NCI-H748 (cell line): ENCODE measurements at regions not wholly inside any gene's neighbourhood (a gene's known extent, or its start where the extent isn't known, plus 50 kb on each side); places are given as distances from the start of the nearest gene placed in this dataset.
"Not testable (repeated sequence)": the region's sequence is repeated elsewhere in the genome, so short reads cannot be mapped to it uniquely, and the experiment has no call there.

Experiments
- DNase-seq: peaks from one replicate; lab custom pipeline; 2025; ENCODE audit not compliant: unreplicated experiment; lab: John Stamatoyannopoulos, UW

DNA sequence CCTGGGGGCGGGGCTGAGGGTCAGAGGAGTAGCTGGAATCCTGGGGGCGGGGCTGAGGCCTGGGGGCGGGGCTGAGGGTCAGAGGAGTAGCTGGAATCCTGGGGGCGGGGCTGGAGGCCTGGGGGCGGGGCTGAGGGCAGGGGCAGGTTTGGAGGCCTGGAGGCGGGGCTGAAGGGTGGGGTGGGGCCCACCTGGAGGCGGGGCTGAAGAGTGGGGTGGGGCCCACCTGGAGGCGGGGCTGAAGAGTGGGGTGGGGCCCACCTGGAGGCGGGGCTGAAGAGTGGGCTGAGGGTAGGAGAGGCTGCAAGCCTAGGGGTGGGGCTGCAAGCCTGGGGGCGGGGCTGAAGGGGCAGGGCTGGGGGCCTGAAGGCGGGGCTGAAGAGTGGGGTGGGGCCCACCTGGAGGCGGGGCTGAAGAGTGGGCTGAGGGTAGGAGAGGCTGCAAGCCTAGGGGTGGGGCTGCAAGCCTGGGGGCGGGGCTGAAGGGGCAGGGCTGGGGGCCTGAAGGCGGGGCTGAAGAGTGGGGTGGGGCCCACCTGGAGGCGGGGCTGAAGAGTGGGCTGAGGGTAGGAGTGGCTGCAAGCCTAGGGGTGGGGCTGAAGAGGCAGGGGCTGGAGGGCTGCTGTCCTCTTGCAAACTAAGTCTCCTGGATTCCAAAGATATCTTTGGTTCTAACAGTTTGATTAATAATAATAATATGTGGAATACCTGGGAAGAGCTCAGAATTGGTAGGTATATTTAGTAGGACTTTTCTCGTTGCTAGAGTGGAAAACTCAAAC, 1329.7 kb downstream of the BRD1 start:
- DNase-seq = not testable (repeated sequence)

DNA sequence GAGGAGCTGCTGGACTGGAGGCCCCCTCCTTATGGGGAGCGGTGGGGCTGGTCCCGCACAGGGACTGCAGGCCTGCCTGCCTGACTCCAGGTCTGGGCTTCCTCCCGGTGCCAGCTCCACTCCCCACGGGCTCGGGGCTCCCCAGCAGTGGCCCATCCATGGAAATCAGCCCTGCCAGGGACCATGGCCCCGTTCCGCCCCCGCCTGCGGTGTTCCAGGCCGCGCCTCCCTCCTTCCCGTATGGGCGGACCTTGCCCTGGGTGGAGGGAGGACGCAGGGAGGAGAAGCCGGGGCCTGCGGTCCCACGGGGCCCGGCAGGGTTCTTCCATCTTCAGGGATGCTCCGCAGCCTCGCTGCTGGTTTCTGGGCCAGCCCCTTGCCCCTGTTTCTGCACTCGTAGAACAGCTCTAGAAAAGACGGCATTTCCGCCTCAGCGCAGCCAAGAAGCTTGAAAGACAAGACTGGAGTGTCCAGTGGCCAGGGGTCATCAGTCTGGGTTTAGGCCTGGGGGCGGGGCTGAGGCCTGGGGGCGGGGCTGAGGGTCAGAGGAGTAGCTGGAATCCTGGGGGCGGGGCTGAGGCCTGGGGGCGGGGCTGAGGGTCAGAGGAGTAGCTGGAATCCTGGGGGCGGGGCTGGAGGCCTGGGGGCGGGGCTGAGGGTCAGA, 1330.6 kb downstream of the BRD1 start:
- no peak for DNase-seq

DNA sequence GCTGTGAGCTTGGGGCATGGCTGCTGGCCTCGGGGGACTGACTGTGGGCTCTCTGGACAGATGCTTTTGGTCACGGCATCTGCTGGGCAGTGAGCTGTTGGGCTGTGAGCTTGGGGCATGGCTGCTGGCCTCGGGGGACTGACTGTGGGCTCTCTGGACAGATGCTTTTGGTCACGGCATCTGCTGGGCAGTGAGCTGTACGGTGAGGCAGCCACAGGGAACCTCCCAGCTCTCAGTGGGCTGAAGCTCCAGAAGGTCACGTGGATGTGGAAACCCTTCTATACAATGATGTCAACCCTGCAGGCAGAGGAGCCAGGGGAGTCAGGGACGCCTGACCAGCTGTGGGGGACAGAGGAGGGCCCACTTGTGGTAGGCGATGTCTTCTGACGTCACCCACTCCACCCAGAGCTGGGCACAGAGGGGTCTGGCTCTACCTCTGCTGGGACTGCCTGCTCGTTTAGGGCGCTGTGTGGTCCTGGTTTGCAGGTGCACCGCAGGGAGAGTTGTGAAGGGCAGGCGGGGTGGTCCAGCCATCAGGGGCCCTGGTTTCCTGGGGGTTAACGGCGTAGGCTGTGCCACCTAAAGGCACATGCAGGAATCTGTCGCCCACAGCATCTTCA, 1331.3 kb downstream of the BRD1 start:
- no peak for DNase-seq

DNA sequence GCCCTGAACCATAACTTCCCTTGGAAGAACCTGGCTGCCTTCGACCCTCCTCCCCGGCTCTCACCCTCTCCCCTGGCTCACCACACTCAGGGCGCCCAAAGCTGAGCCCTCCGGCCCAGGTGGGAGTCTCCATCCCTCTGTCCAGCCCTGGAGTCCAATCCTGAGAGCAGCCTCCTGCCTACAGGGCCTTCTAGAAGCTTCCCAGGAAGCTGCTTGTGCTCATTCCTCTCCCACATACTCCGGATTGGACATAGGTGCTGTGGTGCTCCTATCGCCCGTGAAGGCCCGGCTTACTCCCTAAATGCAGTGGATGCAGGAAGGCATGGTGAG, 1332.0 kb downstream of the BRD1 start:
- no peak for DNase-seq

DNA sequence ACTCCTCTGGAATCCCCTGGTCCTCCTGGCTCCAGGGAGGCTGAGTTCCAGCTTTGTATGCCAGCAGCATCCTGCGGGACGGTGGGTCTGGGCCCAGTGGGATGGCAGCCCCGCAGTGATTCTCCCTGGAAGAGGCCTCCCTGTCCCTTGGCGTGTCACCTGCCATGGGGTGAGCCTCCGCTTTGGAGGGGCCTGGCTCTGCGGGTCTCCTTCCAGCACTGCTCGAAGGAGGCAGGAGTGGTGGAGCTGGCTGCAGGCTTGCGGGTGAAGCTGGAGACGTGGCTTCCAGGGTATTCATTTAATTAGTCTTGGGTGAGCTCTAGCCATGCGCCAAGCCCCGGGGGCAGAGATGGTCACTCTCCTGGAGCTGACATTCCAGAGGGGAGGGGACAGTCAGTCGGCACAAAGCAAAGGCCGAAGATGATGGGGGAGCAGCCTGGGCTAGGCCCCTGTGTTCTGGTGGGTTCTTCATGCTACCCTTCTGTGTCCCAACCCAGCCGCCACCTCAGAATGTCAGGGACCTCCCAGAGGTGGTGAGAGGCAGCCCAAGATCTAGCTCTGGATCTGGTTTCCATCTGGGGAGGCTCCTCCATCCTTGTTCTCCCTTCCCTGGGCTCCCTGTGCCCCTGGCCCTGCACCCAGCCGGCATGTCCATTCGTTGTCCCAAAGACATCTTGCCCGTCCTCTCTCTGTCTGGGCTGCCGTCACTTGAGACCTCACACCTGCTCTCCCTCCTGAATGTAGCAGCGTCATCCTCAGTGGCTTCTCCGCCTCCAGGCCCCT, 1332.5 kb downstream of the BRD1 start:
- no peak for DNase-seq

DNA sequence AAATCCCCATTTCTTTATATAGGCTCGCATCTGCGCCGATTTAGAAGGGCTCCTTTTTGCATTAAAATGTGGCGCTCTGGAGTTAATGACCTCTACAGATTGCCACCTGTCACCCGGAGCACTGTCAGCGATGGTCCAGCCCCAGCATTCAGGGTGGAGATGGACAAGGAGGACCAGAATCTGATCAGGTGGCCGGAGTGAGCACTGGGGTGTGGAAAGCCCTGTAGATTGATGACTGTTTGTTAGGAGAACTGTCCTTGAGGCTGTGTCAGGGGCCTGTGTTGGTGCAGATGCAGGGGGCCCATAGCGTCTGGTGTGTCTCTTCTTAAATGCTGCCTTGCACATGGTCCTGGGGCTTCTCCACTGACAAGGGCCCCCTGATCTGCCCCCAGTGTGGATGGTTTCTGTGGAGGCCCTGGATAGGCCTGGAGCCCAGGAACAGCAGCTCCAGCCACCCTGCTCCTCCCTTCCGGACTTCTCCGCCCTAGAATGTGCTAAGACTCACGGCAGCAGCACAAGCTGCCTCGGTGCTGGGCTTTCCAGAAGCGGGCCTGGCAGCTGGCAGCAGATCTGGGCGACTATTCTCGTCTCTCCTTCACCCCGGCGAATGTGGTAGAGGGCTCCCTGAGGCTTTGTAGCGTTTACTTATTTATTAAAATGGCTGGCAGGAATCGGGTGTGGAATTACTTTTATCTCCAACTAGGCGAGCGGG, 1333.3 kb downstream of the BRD1 start:
- no peak for DNase-seq

DNA sequence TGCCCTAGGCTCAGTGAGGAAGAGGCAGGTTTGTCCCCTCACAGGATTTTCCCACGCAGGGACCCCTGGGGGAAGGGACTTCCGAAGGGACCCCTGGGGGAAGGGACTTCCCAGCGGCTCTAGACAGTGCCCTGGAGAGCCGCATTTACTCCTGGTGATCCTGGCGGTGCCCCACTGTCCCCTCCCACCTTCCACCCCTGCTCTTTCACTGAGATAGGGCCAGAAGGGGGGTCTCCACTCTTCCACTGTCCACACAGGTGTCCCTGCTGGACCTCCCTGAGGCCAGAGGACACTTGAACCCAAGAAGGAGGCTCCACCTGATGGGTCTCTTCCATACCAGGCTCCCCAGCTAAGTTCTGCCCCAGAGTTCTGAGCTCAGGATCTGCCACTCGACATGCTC, 1333.9 kb downstream of the BRD1 start:
- no peak for DNase-seq

DNA sequence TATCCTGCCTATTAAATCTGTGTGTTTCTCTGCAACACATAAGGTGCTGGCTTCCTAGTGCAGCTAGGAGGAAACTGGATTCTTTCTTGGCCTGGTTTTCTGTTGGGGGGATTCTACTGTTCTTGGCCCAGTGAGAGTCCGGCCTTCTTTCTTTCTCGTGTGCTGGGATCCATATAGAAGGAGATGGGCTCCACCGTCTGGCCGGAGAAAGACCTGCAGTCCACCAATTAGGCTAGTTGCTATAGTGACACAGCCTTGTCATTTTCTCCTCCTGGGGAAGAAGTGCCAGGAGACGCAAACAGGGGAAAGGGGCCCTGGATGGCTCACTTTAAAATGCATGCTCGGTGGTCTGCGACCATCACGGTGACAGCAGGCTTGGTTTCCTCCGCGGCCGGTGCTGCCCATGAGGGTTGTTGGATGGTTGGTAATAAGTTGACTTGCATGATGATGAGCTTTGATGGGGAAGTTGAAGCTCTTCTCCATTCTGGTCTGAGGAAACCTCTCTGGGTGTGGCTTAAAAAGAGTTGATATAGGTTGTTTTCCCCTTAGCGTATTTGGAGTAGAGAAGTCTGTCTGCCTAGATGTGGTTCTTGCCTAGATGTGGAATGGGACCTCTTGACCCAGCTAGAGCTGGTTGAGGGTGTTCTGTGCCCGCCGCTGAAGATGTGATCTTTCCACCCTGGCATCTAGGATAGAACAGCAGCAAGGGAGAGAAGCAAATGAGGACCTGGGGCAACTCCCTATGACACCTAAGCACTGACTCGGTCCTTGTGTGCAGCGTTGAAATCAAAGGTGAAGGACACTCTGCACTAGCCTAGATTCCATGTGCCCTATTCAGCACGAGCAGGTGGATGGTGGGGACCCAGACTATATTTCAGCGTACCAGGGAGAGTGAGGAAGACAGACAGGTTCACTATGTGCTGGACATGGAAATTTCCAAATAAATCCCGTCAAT, 1335.0 kb downstream of the BRD1 start:
- DNase-seq = peak; percentile 89

DNA sequence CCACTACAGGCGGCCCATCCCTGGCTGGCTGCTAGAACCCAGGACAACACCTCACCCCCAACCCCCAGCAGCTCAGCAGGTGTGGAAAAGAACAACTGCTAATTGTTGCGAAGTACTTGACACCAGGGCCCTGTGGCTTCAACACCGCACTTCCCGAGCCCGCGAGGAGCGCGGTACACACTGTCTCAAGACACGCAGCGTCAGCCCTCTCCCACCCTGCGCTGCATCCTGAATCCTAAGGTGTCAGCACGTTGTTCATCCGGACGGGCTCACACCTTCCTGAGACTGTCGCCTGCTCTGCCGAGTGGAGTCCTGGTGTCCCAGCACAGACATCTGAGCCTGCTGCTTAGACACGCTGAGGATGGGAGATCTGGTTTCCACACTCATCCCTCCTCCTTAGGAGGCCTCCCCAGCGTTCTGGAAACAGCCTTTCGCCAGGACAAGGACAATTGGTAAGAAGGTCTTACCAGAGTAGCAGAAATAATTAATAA, 1336.2 kb downstream of the BRD1 start:
- peak; percentile 43 for DNase-seq

DNA sequence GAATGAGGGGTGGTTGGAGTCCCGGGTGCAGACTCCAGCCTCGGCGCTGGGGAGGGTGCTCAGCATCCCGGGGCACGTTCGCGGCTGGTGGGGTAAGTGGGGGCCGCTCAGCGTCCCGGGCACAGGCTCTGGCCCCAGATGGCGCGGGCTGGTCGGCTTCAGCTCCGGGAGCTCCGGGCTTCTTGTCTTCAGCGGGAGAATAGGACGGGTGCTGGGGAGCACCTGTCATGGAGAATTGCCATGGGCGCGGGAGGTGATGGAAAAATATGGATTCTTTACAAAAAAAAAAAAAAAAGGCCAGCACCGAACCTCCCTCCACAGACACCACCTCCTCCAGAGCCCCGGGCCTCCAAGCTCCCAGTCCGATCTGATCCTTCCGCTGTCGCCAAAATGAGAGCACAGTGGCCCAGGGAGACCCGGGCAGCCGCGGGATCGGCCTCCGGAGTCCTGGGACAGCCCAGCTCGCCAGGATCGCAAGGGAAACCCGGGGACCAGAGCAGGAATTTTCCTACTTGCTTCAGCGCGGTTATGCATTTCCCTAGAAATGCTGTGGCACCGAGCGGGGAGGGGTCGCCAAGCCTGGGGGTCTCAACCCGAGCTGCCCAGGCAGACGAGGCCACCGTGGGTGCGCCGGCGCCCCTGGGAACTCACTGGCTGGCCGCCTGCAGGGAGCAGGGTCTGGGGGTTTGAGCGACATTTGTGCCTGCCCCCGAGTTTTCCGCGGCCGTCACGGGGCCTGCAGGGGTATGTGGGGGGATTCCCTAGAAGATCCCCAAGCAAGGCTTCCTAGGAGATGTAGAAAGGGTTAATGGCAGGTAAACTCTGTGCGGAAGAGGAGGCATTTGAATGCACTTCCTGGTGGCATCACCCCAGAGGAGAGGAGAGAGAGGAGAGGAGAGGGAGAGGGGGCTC, 1336.9 kb downstream of the BRD1 start:
- DNase-seq = peak; percentile 43

DNA sequence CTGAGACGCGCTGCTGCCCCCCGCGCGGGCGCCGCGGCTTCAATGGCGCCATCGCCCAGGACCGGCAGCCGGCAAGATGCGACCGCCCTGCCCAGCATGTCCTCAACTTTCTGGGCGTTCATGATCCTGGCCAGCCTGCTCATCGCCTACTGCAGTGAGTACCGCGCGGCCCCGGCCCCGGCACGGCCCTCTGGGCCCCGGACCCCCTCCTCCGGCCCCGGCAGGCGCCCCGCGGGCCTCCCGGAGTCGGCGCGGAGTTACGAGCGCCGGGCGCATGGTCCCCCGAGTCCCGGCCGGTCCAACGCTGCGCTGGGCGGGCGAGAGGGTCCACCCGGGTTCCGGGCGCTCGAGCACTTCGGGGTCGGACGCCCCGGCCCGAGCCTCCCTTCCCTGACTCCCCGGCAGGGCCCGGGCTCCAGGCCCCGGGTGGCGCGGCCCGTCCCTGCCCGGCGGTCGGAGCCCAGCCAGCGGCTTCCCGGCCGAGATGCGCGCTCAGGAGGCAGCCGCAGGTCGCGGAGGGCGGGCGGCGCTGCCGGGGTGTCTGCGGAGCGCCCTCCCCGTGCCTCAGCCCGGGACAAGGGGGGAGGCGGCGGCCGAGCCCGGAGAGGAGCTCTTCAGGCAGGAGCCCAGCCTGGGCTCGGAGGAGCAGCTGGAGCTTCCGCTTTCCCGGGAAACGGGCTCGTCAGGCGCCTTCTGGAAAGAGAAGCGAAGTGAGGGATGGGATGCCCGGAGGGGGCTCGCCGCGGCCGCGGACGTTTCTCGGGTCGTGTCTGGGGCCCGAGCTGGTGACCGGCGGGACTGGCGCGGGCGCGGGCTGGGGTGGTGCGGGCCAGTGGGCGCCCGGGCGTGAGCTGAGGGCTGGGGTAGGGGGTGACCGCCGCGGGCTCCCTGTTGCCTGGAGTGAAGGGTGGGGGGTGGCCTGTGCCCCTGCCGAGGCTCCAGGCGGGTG, 1337.8 kb downstream of the BRD1 start:
- DNase-seq = peak; percentile 57

DNA sequence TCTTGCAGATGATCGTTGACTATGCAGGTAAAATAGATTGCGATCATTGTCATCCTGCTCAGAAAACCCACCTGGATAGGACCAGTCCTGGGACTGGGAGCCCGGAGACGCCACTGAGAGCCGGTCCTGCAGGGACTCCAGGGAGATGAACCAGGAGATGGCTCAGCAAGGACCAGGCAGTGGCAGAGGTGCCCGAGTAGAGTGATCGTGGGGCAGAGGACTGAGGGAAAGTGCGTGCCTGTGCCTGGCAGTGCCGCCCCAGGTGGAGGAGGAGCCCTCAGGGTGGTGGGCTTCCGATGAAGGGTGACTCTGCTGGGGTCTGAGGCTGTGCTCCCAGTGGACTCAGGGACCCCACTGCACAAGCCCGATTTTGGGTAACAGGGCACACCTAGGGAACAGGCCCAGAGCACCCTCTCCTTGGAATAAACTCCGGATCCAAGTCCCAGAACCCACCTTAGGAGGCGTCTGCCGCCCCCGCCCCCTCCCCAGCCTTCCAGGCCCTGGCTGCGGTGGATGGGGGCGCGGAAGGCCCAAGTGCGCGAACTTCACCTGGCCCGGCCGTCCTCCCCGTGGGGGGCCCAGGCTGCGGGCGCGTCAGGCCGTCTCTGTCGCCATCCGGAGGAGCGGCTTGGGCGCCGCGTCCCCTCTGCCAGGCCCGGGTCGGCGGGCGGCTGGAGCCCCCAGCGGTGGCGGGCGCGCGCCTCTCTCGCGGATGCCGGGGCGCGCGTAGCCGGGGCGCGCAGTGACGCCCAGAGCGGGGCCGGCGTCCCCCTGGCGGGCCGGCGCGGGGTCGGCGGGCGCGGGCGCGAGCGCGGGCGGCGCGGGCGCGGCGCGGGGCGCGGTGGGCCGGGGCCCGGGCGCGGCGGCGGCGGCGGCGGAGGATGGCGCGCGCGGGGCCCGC, 1338.8 kb downstream of the BRD1 start:
- DNase-seq = peak; percentile 55

DNA sequence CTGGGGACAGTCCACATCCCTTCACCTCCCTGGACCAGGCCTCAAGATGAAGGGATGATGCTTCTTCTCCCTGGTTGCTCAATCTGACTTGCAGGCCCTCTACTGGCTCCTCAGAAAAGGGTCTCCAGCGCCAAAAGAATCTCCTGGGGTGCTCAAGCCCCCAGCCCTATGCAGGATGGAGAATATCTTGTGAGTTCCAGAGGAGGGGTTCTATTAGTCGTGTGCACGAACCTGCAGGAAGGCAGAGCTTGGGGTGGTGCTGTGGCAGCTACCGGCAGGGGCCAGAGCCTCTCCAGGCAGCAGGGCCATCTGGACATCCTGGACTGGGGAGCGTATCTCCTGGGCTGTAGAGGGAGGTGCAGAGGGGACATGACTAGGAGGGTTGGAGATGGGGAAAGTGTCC, 1339.5 kb downstream of the BRD1 start:
- peak; percentile 12 for DNase-seq

DNA sequence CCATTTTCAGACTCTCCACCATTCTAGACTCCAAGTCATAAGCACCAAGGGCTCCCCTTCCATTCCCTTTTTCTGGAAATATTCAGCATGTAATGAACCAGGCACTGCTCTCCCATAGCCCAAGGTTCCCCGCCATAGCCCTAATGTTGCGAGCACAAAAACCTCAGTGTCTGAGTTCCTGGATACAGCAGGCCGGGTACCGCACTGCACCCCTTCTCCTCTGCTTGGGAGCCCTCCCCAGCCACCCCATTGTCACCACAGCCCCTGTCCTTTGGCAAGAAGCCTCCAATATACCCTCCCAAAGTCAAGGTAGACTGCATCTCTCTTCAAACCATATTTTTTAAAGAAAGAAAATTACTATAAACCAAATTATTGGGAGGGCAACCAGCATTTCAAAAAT, 1341.1 kb downstream of the BRD1 start:
- DNase-seq = no peak

DNA sequence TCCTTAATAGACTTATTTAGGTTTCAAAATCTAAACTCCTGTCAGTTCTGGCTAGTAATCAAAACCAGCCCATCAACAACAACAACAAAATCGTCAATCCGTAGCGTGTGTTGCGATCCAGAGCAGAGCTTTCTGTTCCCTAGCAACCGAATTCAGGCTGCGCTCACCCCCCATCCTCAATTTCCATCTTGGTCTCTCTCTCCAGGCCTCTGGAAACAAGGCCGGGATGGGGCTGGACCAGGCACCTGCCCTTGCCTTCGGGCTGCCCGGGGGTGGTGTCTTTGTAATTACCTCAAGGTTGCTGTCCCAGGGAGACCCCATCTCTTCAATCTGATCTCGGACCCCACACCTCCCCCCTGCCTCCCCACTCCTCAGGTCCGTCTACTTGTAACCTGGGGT, 1341.5 kb downstream of the BRD1 start:
- no peak for DNase-seq
